Body of pancreas (tissue), 4 donors: ENCODE measurements at regions not wholly inside any gene's neighbourhood (a gene's known extent, or its start where the extent isn't known, plus 50 kb on each side); places are given as distances from the start of the nearest gene placed in this dataset.

ENCODE experiments used
- ATAC-seq: fragments of 150-250 bp; one replicate; pipeline ENCODE4 v1.9.1; 2016
- DNase-seq, 4 donors: peaks; one replicate each; pipeline ENCODE4 v3.0.0-alpha.2; 2019
- H3K27ac ChIP-seq, 4 donors: fragments of 200-600 bp; sonication (generic); 1 replicate in 3 of 4; 2 replicates in 1 of 4; pipeline versions ENCODE4 v1.5.1 to v1.6.1; 2016 to 2019; ENCODE audit warnings: mild to moderate bottlenecking in 1 of 4, mixed read lengths in 1 of 4, moderate library complexity in 1 of 4
- H3K27me3 ChIP-seq, 2 donors: fragments of 200-600 bp; sonication (generic); one replicate each; pipeline ENCODE4 v1.6.0; 2016; ENCODE audit warnings: mild to moderate bottlenecking in 1 of 2
- H3K36me3 ChIP-seq, 2 donors: fragments of 200-600 bp; sonication (generic); replicated peaks in 1 of 2; 2 replicates each; pipeline ENCODE4 v1.5.1; 2016; ENCODE audit warnings: low read depth in 2 of 2; ENCODE audit not compliant: insufficient read depth in 1 of 2
- H3K4me1 ChIP-seq: fragments of 200-600 bp; sonication (generic); one replicate; pipeline ENCODE4 v1.6.0; 2016
- H3K4me3 ChIP-seq, 2 donors: fragments of 200-600 bp; sonication (generic); 1 replicate in 1 of 2; 2 replicates in 1 of 2; pipeline ENCODE4 v1.5.1; 2016 to 2019
- H3K9me3 ChIP-seq, 3 donors: fragments of 200-600 bp; sonication (generic); 1 replicate in 2 of 3; 2 replicates in 1 of 3; pipeline ENCODE4 v1.5.1; 2016
- CTCF ChIP-seq, 7 experiments: fragments of 450-650 bp in 4 of 7; fragments of 200-600 bp in 3 of 7; sonication (generic) in 3 of 7; IDR thresholded peaks; one replicate each; pipeline ENCODE4 v1.5.1; 2016 to 2019; ENCODE audit warnings: antibody characterized with exemption in 7 of 7
- POLR2A ChIP-seq, 3 donors: fragments of 450-650 bp; IDR thresholded peaks; one replicate each; pipeline ENCODE4 v1.6.1; 2016; ENCODE audit warnings: antibody characterized with exemption in 3 of 3, mild to moderate bottlenecking in 2 of 3
- WGBS, 2 donors: methylation state at CpG; one replicate each; pipeline ENCODE4 v1.1.5; 2017; 5-methylcytosine and 5-hydroxymethylcytosine counted together
- intact Hi-C: fragments of 100-400 bp; cut with DNase I; formaldehyde crosslinking; loops from one replicate; pipeline ENCODE4 v1.15.1; 2023

- DNase-seq = no peak
- H3K27me3 ChIP-seq = no peaks in the 10 kb centered on the region
- intact Hi-C loops = no loop called here
- H3K27ac ChIP-seq = no peak overlapping the region
- no peaks in the 10 kb centered on the region for H3K36me3 ChIP-seq
- H3K4me1 ChIP-seq = peaks cover 4% of the 10 kb centered on the region
- TF ChIP-seq POLR2A (IDR thresholded peaks at IDR 0.05) = no peak
- TF ChIP-seq CTCF (IDR thresholded peaks at IDR 0.05) = no peak
- 63 to 66% methylated on average over 3 of the region's 3 CpGs for WGBS, 2 donors
- no peak for ATAC-seq
- H3K9me3 ChIP-seq = no peaks in the 10 kb centered on the region
- no peak overlapping the region for H3K4me3 ChIP-seq
These were observed 132.7 kb upstream of the JAG1 start for GRCh38 chr20:10806539-10806938.

DNA sequence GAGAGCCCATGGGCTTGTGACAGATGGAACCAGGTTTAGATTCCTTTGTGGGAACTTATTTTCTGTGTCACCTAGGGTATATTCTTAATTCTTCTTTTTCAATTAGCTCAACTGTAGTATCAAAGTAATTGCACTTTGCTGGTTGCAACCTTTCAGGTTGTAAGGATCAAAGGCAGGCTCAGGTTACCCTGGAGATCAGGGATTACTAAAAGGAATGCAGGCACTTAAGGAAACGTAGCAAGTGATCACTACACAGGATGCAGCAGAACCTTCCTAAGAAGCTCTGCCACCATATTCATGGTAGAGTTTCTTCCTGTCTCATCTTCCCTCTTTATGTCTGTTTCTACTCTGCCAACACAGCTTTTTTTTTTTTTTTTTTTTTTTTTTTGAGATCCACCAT lies 133.2 kb upstream of the JAG1 start:
- H3K27ac ChIP-seq = no peak overlapping the region
- TF ChIP-seq CTCF (IDR thresholded peaks at IDR 0.05) (no peak), POLR2A (IDR thresholded peaks at IDR 0.05) (no peak)
- WGBS, 2 donors = 67 to 84% methylated on average over 1 of the region's 1 CpG
- no peaks in the 10 kb centered on the region for H3K9me3 ChIP-seq
- H3K27me3 ChIP-seq = no peaks in the 10 kb centered on the region
- H3K36me3 ChIP-seq = no peaks in the 10 kb centered on the region
- ATAC-seq (no peak), DNase-seq (no peak)
- peaks cover 4% of the 10 kb centered on the region for H3K4me1 ChIP-seq
- intact Hi-C loops = no loop called here
- H3K4me3 ChIP-seq = no peak overlapping the region

- ATAC-seq = no peak
- intact Hi-C loops = no loop called here
- no peak overlapping the region for H3K4me3 ChIP-seq
- no peaks in the 10 kb centered on the region for H3K27me3 ChIP-seq
- no peak overlapping the region for H3K27ac ChIP-seq
- H3K4me1 ChIP-seq = no peaks in the 10 kb centered on the region
- no peak for DNase-seq
- H3K9me3 ChIP-seq = no peaks in the 10 kb centered on the region
- WGBS, 2 donors = 91 to 92% methylated on average over 10 of the region's 10 CpGs
- no peaks in the 10 kb centered on the region for H3K36me3 ChIP-seq
- no peak for TF ChIP-seq CTCF (IDR thresholded peaks at IDR 0.05)
- no peak for TF ChIP-seq POLR2A (IDR thresholded peaks at IDR 0.05)
These were observed 139.0 kb upstream of the JAG1 start for GRCh38 chr20:10812759-10813327.

DNA sequence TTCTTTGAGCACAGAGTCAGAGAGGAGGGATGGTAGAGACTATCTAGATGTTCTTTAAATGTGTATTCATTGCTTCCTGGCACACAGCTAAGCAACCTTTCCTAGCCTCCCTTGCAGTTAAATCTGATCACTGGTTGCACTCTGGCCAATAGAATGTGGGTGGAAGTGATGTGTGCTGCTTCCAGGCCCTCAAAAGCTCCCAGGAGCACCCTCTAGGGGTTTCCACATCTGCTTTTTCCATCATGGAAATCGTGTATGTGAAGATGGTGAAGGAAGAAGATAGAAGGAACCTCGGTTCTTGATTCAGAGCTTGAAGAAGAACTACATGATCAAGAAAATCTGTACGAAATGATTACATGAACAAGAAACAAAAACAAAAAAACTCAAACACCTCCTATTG lies 149.8 kb upstream of the JAG1 start:
- no peak for DNase-seq
- Histone ChIP-seq H3K4me1 (no peaks in the 10 kb centered on the region), H3K36me3 (no peaks in the 10 kb centered on the region), H3K27me3 (no peaks in the 10 kb centered on the region), H3K27ac (no peak overlapping the region), H3K9me3 (no peaks in the 10 kb centered on the region), H3K4me3 (no peak overlapping the region)
- 68 to 77% methylated on average over 3 of the region's 3 CpGs for WGBS, 2 donors
- intact Hi-C loops = no loop called here
- no peak for ATAC-seq
- TF ChIP-seq CTCF (IDR thresholded peaks at IDR 0.05) = peak in 1 of 7 experiments; percentile 8
- no peak for TF ChIP-seq POLR2A (IDR thresholded peaks at IDR 0.05)

GRCh38 chr20:10824750-10825500 lies 151.1 kb upstream of the JAG1 start:
- intact Hi-C loops = no loop called here

More at GRCh38 chr20:10824750-10825500, 151.1 kb upstream of the JAG1 start:
- Histone ChIP-seq H3K9me3 (no peaks in the 10 kb centered on the region), H3K27me3 (no peaks in the 10 kb centered on the region), H3K4me1 (no peaks in the 10 kb centered on the region), H3K36me3 (no peaks in the 10 kb centered on the region), H3K4me3 (no peak overlapping the region), H3K27ac (no peak overlapping the region)
- 86 to 87% methylated on average over 11 of the region's 11 CpGs for WGBS, 2 donors
- TF ChIP-seq POLR2A (IDR thresholded peaks at IDR 0.05) (no peak), CTCF (IDR thresholded peaks at IDR 0.05) (no peak)
- no peak for DNase-seq
- no peak for ATAC-seq
